GM19240 (cell line): ENCODE measurements at regions not wholly inside any gene's neighbourhood (a gene's known extent, or its start where the extent isn't known, plus 50 kb on each side); places are given as distances from the start of the nearest gene placed in this dataset.
"Not testable (repeated sequence)": the region's sequence is repeated elsewhere in the genome, so short reads cannot be mapped to it uniquely, and the experiment has no call there.

Source experiments
- DNase-seq: peaks from one replicate; pipeline ENCODE4 v3.0.0; 2011; ENCODE audit warnings: low spot score; ENCODE audit not compliant: insufficient read length

GRCh38 chr14:37985826-37986470 is 221.8 kb upstream of the SSTR1 start:
- no peak for DNase-seq

GRCh38 chr14:37988472-37988871 is 219.2 kb upstream of the SSTR1 start:
- no peak for DNase-seq

- DNase-seq, result no peak
Observed at GRCh38 chr14:37991027-37991426, 216.7 kb upstream of the SSTR1 start.

- DNase-seq, result no peak
Observed at GRCh38 chr14:37992499-37992898, 215.2 kb upstream of the SSTR1 start.

GRCh38 chr14:37994846-37995372 is 212.8 kb upstream of the SSTR1 start:
- DNase-seq, result no peak

- DNase-seq, result no peak
Observed at GRCh38 chr14:37997017-37997416, 210.7 kb upstream of the SSTR1 start.

GRCh38 chr14:38000340-38000739 is 207.4 kb upstream of the SSTR1 start:
- no peak for DNase-seq

- DNase-seq, result no peak
Observed at GRCh38 chr14:38001501-38001900, 206.2 kb upstream of the SSTR1 start.

GRCh38 chr14:38003746-38004609 is 203.7 kb upstream of the SSTR1 start:
- DNase-seq, result no peak

GRCh38 chr14:38004610-38004879 is 203.2 kb upstream of the SSTR1 start:
- no peak for DNase-seq

GRCh38 chr14:38011156-38011555 is 196.5 kb upstream of the SSTR1 start:
- DNase-seq, result not testable (repeated sequence)

GRCh38 chr14:38012056-38012455 is 195.6 kb upstream of the SSTR1 start:
- no peak for DNase-seq

GRCh38 chr14:38016497-38016896 is 191.2 kb upstream of the SSTR1 start:
- DNase-seq, result no peak

GRCh38 chr14:38021861-38022260 is 185.8 kb upstream of the SSTR1 start:
- no peak for DNase-seq

- no peak for DNase-seq
Observed at GRCh38 chr14:38022775-38023174, 184.9 kb upstream of the SSTR1 start.

- no peak for DNase-seq
Observed at GRCh38 chr14:38038171-38038570, 169.5 kb upstream of the SSTR1 start.

GRCh38 chr14:38038986-38039385 is 168.7 kb upstream of the SSTR1 start:
- DNase-seq, result no peak

GRCh38 chr14:38039496-38039895 is 168.2 kb upstream of the SSTR1 start:
- no peak for DNase-seq

- DNase-seq, result no peak
Observed at GRCh38 chr14:38040411-38040810, 167.3 kb upstream of the SSTR1 start.

- DNase-seq, result no peak
Observed at GRCh38 chr14:38042322-38042721, 165.4 kb upstream of the SSTR1 start.

GRCh38 chr14:38044710-38045109 is 163.0 kb upstream of the SSTR1 start:
- DNase-seq, result no peak

- no peak for DNase-seq
Observed at GRCh38 chr14:38045461-38045860, 162.2 kb upstream of the SSTR1 start.

- no peak for DNase-seq
Observed at GRCh38 chr14:38046160-38046559, 161.5 kb upstream of the SSTR1 start.
